ENCODE measurements at regions not wholly inside any gene's neighbourhood (a gene's known extent, or its start where the extent isn't known, plus 50 kb on each side); places are given as distances from the start of the nearest gene placed in this dataset.

GRCh38 chr17:77617516-77617915 lies 341.0 kb upstream of the TNRC6C start:
- Mint-ChIP-seq H3K27me3 (ENCODE audit: low read depth) (peaks cover 8% of the 10 kb centered on the region), H3K4me1 (peaks cover 32% of the 10 kb centered on the region), H3K27ac (no peak overlapping the region), H3K9me3 (peaks cover 16% of the 10 kb centered on the region), H3K36me3 (peaks cover 10% of the 10 kb centered on the region; the same call in 1 of the 2 replicates), H3K4me3 (no peak overlapping the region)
- CTCF ChIA-PET = interaction anchor here (1.2 to 1.5 kb wide), 2 partner anchors 10 to 348 kb away, joined by 3 to 5 read pairs; no protein-coding TSS in a partner anchor
- POLR2A ChIA-PET = no interaction called here
- DNase-seq (ENCODE audit: low spot score) (no peak), ATAC-seq (no peak)
- TF ChIP-seq ATF1 (CRISPR knock-in tag; IDR thresholded peaks at IDR 0.05) (no peak), CREB1 (CRISPR knock-in tag; IDR thresholded peaks at IDR 0.05) (no peak), MXD4 (CRISPR knock-in tag; IDR thresholded peaks at IDR 0.05; ENCODE audit: borderline replicate concordance) (no peak), ELF4 (CRISPR knock-in tag; IDR thresholded peaks at IDR 0.05; ENCODE audit: low read depth) (no peak), NFATC4 (CRISPR knock-in tag; IDR thresholded peaks at IDR 0.05) (no peak), CREM (CRISPR knock-in tag; IDR thresholded peaks at IDR 0.05) (no peak), OVOL2 (CRISPR knock-in tag; IDR thresholded peaks at IDR 0.05; ENCODE audit: borderline replicate concordance) (no peak), CBFB (CRISPR knock-in tag; IDR thresholded peaks at IDR 0.05; ENCODE audit: low read depth) (no peak), JAZF1 (CRISPR knock-in tag; IDR thresholded peaks at IDR 0.05) (no peak), IRF1 (CRISPR knock-in tag; IDR thresholded peaks at IDR 0.05) (no peak), ZNF232 (CRISPR knock-in tag; IDR thresholded peaks at IDR 0.05) (no peak), TEAD4 (CRISPR knock-in tag; IDR thresholded peaks at IDR 0.05) (no peak), SOX15 (CRISPR knock-in tag; IDR thresholded peaks at IDR 0.05) (no peak), ZNF219 (CRISPR knock-in tag; IDR thresholded peaks at IDR 0.05; ENCODE audit: borderline replicate concordance) (no peak)
- TF ChIP-seq, protein P1, sequence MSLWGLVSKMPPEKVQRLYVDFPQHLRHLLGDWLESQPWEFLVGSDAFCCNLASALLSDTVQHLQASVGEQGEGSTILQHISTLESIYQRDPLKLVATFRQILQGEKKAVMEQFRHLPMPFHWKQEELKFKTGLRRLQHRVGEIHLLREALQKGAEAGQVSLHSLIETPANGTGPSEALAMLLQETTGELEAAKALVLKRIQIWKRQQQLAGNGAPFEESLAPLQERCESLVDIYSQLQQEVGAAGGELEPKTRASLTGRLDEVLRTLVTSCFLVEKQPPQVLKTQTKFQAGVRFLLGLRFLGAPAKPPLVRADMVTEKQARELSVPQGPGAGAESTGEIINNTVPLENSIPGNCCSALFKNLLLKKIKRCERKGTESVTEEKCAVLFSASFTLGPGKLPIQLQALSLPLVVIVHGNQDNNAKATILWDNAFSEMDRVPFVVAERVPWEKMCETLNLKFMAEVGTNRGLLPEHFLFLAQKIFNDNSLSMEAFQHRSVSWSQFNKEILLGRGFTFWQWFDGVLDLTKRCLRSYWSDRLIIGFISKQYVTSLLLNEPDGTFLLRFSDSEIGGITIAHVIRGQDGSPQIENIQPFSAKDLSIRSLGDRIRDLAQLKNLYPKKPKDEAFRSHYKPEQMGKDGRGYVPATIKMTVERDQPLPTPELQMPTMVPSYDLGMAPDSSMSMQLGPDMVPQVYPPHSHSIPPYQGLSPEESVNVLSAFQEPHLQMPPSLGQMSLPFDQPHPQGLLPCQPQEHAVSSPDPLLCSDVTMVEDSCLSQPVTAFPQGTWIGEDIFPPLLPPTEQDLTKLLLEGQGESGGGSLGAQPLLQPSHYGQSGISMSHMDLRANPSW (CRISPR knock-in tag; conservative IDR thresholded peaks at IDR 0.05; ENCODE audit: low read depth) = no peak
- TF ChIP-seq, protein P2, sequence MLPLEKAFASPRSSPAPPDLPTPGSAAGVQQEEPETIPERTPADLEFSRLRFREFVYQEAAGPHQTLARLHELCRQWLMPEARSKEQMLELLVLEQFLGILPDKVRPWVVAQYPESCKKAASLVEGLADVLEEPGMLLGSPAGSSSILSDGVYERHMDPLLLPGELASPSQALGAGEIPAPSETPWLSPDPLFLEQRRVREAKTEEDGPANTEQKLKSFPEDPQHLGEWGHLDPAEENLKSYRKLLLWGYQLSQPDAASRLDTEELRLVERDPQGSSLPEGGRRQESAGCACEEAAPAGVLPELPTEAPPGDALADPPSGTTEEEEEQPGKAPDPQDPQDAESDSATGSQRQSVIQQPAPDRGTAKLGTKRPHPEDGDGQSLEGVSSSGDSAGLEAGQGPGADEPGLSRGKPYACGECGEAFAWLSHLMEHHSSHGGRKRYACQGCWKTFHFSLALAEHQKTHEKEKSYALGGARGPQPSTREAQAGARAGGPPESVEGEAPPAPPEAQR (CRISPR knock-in tag; IDR thresholded peaks at IDR 0.05) = no peak
- TF ChIP-seq, protein P3, sequence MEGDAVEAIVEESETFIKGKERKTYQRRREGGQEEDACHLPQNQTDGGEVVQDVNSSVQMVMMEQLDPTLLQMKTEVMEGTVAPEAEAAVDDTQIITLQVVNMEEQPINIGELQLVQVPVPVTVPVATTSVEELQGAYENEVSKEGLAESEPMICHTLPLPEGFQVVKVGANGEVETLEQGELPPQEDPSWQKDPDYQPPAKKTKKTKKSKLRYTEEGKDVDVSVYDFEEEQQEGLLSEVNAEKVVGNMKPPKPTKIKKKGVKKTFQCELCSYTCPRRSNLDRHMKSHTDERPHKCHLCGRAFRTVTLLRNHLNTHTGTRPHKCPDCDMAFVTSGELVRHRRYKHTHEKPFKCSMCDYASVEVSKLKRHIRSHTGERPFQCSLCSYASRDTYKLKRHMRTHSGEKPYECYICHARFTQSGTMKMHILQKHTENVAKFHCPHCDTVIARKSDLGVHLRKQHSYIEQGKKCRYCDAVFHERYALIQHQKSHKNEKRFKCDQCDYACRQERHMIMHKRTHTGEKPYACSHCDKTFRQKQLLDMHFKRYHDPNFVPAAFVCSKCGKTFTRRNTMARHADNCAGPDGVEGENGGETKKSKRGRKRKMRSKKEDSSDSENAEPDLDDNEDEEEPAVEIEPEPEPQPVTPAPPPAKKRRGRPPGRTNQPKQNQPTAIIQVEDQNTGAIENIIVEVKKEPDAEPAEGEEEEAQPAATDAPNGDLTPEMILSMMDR (IDR thresholded peaks at IDR 0.05) = no peak

DNA sequence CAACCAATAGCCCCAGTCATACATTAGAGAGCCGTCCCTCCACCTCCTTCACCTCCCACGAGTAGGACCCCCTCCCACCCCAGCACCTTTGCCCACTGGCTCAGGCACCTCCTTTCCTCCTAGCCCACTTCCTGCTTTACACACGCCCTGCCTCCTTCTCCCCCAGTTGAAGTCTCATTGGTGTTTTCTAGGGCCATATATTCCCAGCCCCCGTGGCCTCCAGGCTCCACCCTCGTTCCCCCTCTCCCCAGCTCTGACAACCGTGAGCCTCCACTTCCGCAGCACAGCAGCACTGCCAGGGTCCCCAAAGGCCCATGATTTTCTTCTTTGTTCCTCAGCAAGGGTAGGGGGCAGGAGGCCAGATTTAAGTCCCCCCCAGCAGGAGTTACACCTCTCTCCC lies 340.3 kb upstream of the TNRC6C start:
- Mint-ChIP-seq H3K9me3 (peaks cover 16% of the 10 kb centered on the region), H3K4me3 (no peak overlapping the region), H3K27me3 (ENCODE audit: low read depth) (peaks cover 8% of the 10 kb centered on the region), H3K4me1 (peaks cover 29% of the 10 kb centered on the region), H3K27ac (no peak overlapping the region), H3K36me3 (peaks cover 10% of the 10 kb centered on the region; the same call in 1 of the 2 replicates)
- DNase-seq (ENCODE audit: low spot score) (no peak), ATAC-seq (no peak)
- ChIA-PET POLR2A (no interaction called here), CTCF (interaction anchor here (1.5 kb wide), 1 partner anchor 11 kb away, joined by 5 read pairs; no protein-coding TSS in a partner anchor)
- no peak for TF ChIP-seq SP1 (CRISPR knock-in tag; conservative IDR thresholded peaks at IDR 0.05)
- TF ChIP-seq MXD4 (CRISPR knock-in tag; IDR thresholded peaks at IDR 0.05; ENCODE audit: borderline replicate concordance) = no peak
- no peak for TF ChIP-seq PRRX2 (CRISPR knock-in tag; IDR thresholded peaks at IDR 0.05)
- TF ChIP-seq ZNF396 (CRISPR knock-in tag; IDR thresholded peaks at IDR 0.05; ENCODE audit: borderline replicate concordance) = no peak
- TF ChIP-seq SMAD4 (CRISPR knock-in tag; IDR thresholded peaks at IDR 0.05) = no peak
- no peak for TF ChIP-seq OVOL2 (CRISPR knock-in tag; IDR thresholded peaks at IDR 0.05; ENCODE audit: borderline replicate concordance)
- TF ChIP-seq, protein P4, sequence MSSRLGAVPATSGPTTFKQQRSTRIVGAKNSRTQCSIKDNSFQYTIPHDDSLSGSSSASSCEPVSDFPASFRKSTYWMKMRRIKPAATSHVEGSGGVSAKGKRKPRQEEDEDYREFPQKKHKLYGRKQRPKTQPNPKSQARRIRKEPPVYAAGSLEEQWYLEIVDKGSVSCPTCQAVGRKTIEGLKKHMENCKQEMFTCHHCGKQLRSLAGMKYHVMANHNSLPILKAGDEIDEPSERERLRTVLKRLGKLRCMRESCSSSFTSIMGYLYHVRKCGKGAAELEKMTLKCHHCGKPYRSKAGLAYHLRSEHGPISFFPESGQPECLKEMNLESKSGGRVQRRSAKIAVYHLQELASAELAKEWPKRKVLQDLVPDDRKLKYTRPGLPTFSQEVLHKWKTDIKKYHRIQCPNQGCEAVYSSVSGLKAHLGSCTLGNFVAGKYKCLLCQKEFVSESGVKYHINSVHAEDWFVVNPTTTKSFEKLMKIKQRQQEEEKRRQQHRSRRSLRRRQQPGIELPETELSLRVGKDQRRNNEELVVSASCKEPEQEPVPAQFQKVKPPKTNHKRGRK (CRISPR knock-in tag; IDR thresholded peaks at IDR 0.05; ENCODE audit: borderline replicate concordance) = no peak
- no peak for TF ChIP-seq RORB (CRISPR knock-in tag; IDR thresholded peaks at IDR 0.05)
- TF ChIP-seq TP53 (CRISPR knock-in tag; IDR thresholded peaks at IDR 0.05) = no peak
- TF ChIP-seq ZNF219 (CRISPR knock-in tag; IDR thresholded peaks at IDR 0.05; ENCODE audit: borderline replicate concordance) = no peak
- TF ChIP-seq PRDM15 (CRISPR knock-in tag; IDR thresholded peaks at IDR 0.05) = no peak
- no peak for TF ChIP-seq ZNF232 (CRISPR knock-in tag; IDR thresholded peaks at IDR 0.05)

All from WTC11 (cell line).